ENCODE measurements at regions not wholly inside any gene's neighbourhood (a gene's known extent, or its start where the extent isn't known, plus 50 kb on each side); places are given as distances from the start of the nearest gene placed in this dataset.

DNA sequence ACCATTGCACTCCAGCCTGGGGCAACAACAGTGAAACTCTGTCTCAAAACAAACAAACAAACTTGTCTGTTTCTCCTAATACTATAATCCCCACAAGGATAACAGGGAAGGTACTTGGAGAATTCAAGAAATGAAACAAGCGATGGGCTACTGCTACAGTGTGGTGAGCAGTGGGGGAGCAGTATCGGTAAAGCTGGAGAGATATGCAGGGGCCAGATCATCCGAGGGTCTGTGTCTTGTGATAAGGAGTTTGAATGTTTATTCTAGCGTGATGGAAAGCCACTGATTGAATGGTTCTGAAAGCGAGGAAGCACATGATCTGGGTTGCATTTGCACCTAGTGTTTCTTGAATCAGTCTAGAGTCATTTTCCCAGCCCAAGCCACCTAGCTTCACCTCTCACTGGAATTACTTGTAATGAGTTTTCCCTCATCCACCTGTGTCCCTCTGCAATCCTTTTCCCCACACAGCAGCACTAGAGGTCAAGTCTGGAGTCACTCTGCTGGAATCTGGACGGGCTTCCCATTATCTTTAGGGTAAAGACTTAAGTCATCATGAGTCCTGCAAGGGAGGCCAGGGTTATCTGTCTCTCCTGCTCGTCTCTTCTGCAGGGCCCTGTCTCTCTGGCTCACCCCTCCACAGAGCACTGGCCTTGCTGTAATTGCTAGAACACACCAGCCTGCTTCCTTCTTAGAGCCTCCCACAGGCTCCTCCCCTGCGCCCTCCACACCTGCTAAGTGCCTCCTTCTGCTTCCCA is 162.3 kb downstream of the KLF5 start:
- Histone ChIP-seq H3K79me2 (replicated peaks; ENCODE audit: insufficient read depth, low read length) (no peaks in the 10 kb centered on the region), H3K36me3 (ENCODE audit: insufficient read depth, low read length) (no peaks in the 10 kb centered on the region), H3K9me3 (ENCODE audit: low read length) (no peaks in the 10 kb centered on the region), H2AFZ (ENCODE audit: low read depth, low read length) (no peak overlapping the region), H3K9me2 (ENCODE audit: insufficient read depth, low read length) (no peaks in the 10 kb centered on the region), H3K27ac (ENCODE audit: low read length) (no peak overlapping the region), H3K27me3 (ENCODE audit: insufficient read depth, low read depth, low read length) (no peaks in the 10 kb centered on the region), H3K4me2 (ENCODE audit: low read length) (no peak overlapping the region), H3K4me3 (ENCODE audit: low read length) (no peak overlapping the region), H3F3A (ENCODE audit: insufficient read depth, low read length, poor library complexity, severe bottlenecking) (no peaks in the 10 kb centered on the region), H3K9ac (ENCODE audit: low read length) (no peak overlapping the region), H4K20me1 (ENCODE audit: insufficient read depth) (no peaks in the 10 kb centered on the region)
- TF ChIP-seq EZH2 (IDR thresholded peaks at IDR 0.05; ENCODE audit: borderline replicate concordance, insufficient read depth, low read length, poor library complexity, severe bottlenecking) (no peak), EP300 (conservative IDR thresholded peaks at IDR 0.05; ENCODE audit: poor library complexity, severe bottlenecking) (no peak), POLR2AphosphoS5 (IDR thresholded peaks at IDR 0.05) (no peak), RAD21 (conservative IDR thresholded peaks at IDR 0.05) (no peak), MXI1 (conservative IDR thresholded peaks at IDR 0.05; ENCODE audit: poor library complexity, severe bottlenecking) (no peak)
- TF ChIP-seq, protein P1, sequence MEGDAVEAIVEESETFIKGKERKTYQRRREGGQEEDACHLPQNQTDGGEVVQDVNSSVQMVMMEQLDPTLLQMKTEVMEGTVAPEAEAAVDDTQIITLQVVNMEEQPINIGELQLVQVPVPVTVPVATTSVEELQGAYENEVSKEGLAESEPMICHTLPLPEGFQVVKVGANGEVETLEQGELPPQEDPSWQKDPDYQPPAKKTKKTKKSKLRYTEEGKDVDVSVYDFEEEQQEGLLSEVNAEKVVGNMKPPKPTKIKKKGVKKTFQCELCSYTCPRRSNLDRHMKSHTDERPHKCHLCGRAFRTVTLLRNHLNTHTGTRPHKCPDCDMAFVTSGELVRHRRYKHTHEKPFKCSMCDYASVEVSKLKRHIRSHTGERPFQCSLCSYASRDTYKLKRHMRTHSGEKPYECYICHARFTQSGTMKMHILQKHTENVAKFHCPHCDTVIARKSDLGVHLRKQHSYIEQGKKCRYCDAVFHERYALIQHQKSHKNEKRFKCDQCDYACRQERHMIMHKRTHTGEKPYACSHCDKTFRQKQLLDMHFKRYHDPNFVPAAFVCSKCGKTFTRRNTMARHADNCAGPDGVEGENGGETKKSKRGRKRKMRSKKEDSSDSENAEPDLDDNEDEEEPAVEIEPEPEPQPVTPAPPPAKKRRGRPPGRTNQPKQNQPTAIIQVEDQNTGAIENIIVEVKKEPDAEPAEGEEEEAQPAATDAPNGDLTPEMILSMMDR (IDR thresholded peaks at IDR 0.05; ENCODE audit: poor library complexity, severe bottlenecking): no peak

GRCh38 chr13:73218181-73218580 is 159.4 kb downstream of the KLF5 start:
- H3K9ac ChIP-seq (ENCODE audit: low read length): no peak overlapping the region
- H3K9me3 ChIP-seq (ENCODE audit: low read length): no peaks in the 10 kb centered on the region
- no peaks in the 10 kb centered on the region for H3K27me3 ChIP-seq (ENCODE audit: insufficient read depth, low read depth, low read length)
- H3K79me2 ChIP-seq (replicated peaks; ENCODE audit: insufficient read depth, low read length): no peaks in the 10 kb centered on the region
- H3K4me2 ChIP-seq (ENCODE audit: low read length): no peak overlapping the region
- H4K20me1 ChIP-seq (ENCODE audit: insufficient read depth): no peaks in the 10 kb centered on the region
- no peak overlapping the region for H3K4me3 ChIP-seq (ENCODE audit: low read length)
- no peak overlapping the region for H2AFZ ChIP-seq (ENCODE audit: low read depth, low read length)
- H3F3A ChIP-seq (ENCODE audit: insufficient read depth, low read length, poor library complexity, severe bottlenecking): no peaks in the 10 kb centered on the region
- H3K36me3 ChIP-seq (ENCODE audit: insufficient read depth, low read length): no peaks in the 10 kb centered on the region
- H3K9me2 ChIP-seq (ENCODE audit: insufficient read depth, low read length): no peaks in the 10 kb centered on the region
- TF ChIP-seq TAF1 (IDR thresholded peaks at IDR 0.05; ENCODE audit: low read depth) (no peak), MXI1 (conservative IDR thresholded peaks at IDR 0.05; ENCODE audit: poor library complexity, severe bottlenecking) (no peak), RAD21 (conservative IDR thresholded peaks at IDR 0.05) (no peak), EP300 (conservative IDR thresholded peaks at IDR 0.05; ENCODE audit: poor library complexity, severe bottlenecking) (no peak), EZH2 (IDR thresholded peaks at IDR 0.05; ENCODE audit: borderline replicate concordance, insufficient read depth, low read length, poor library complexity, severe bottlenecking) (no peak), POLR2AphosphoS5 (IDR thresholded peaks at IDR 0.05) (no peak), SMC3 (conservative IDR thresholded peaks at IDR 0.05; ENCODE audit: poor library complexity) (no peak)
- TF ChIP-seq, protein P1 (IDR thresholded peaks at IDR 0.05; ENCODE audit: poor library complexity, severe bottlenecking): no peak
- TF ChIP-seq, protein P2, sequence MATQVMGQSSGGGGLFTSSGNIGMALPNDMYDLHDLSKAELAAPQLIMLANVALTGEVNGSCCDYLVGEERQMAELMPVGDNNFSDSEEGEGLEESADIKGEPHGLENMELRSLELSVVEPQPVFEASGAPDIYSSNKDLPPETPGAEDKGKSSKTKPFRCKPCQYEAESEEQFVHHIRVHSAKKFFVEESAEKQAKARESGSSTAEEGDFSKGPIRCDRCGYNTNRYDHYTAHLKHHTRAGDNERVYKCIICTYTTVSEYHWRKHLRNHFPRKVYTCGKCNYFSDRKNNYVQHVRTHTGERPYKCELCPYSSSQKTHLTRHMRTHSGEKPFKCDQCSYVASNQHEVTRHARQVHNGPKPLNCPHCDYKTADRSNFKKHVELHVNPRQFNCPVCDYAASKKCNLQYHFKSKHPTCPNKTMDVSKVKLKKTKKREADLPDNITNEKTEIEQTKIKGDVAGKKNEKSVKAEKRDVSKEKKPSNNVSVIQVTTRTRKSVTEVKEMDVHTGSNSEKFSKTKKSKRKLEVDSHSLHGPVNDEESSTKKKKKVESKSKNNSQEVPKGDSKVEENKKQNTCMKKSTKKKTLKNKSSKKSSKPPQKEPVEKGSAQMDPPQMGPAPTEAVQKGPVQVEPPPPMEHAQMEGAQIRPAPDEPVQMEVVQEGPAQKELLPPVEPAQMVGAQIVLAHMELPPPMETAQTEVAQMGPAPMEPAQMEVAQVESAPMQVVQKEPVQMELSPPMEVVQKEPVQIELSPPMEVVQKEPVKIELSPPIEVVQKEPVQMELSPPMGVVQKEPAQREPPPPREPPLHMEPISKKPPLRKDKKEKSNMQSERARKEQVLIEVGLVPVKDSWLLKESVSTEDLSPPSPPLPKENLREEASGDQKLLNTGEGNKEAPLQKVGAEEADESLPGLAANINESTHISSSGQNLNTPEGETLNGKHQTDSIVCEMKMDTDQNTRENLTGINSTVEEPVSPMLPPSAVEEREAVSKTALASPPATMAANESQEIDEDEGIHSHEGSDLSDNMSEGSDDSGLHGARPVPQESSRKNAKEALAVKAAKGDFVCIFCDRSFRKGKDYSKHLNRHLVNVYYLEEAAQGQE (IDR thresholded peaks at IDR 0.05; ENCODE audit: borderline replicate concordance): no peak
- H3K27ac ChIP-seq (ENCODE audit: low read length): no peak overlapping the region

Measured in neural cell (in vitro differentiated cells).